ENCODE measurements at regions not wholly inside any gene's neighbourhood (a gene's known extent, or its start where the extent isn't known, plus 50 kb on each side); places are given as distances from the start of the nearest gene placed in this dataset.

DNA sequence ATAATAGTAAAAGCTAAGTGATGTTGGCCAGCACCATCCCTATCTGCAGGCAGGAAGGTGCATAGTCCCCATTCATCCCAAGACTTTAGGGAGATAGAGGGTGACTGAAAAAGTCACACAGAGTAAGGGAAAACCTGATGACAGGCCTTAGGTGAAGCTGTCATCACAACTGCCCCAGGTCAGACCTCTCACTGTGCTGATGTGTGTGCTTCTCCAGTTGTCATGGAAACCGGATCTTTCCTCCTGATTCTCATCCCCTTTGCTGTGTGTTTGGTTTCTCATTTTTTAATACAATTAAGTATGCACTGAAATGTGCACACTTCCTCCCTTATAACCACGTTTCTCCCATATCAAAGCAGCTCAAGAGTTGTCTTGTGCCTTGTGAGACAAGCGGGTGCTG is 135.1 kb upstream of the ANKFN1 start:
- no peak for TF ChIP-seq CTCF (IDR thresholded peaks at IDR 0.05; ENCODE audit: insufficient read depth, low read depth, low read length, missing control alignments)
- DNase-seq (ENCODE audit: low read depth) = no peak
- no peak overlapping the region for H3K4me3 ChIP-seq (ENCODE audit: low read depth, low read length)

- H3K4me3 ChIP-seq (ENCODE audit: low read depth, low read length) = no peak overlapping the region
- peak; percentile 37 for DNase-seq (ENCODE audit: low read depth)
- no peak for TF ChIP-seq CTCF (IDR thresholded peaks at IDR 0.05; ENCODE audit: insufficient read depth, low read depth, low read length, missing control alignments)
These were observed 132.9 kb upstream of the ANKFN1 start for GRCh38 chr17:56020369-56020768.

DNA sequence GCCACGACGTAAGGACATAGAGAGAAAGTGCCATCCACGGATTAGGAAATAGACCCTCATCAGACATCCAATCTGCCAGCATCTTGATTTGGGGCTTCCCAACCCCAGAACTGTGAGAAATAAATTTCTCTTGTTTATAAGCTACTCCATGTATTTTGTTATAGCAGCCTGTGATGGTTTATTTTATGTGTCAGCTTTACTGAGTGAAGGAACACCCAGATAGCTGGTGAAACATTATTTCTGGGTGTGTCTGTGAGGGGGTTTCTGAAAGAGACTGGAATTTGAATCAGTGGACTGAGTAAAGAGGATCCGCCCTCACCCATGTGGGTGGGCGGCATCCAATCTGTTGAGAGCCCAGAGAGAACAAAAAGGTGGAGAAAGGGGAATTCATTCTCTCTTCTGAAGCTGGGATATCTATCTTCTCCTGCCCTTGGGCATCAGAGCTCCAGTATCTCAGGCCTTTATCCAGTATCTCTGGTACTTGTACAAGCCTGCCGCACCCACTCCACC is 131.5 kb upstream of the ANKFN1 start:
- TF ChIP-seq CTCF (IDR thresholded peaks at IDR 0.05; ENCODE audit: insufficient read depth, low read depth, low read length, missing control alignments) = no peak
- no peak overlapping the region for H3K4me3 ChIP-seq (ENCODE audit: low read depth, low read length)
- no peak for DNase-seq (ENCODE audit: low read depth)

GRCh38 chr17:56023851-56024250 is 129.4 kb upstream of the ANKFN1 start:
- TF ChIP-seq CTCF (IDR thresholded peaks at IDR 0.05; ENCODE audit: insufficient read depth, low read depth, low read length, missing control alignments) = no peak
- H3K4me3 ChIP-seq (ENCODE audit: low read depth, low read length) = no peak overlapping the region
- peak; percentile 28 for DNase-seq (ENCODE audit: low read depth)

DNA sequence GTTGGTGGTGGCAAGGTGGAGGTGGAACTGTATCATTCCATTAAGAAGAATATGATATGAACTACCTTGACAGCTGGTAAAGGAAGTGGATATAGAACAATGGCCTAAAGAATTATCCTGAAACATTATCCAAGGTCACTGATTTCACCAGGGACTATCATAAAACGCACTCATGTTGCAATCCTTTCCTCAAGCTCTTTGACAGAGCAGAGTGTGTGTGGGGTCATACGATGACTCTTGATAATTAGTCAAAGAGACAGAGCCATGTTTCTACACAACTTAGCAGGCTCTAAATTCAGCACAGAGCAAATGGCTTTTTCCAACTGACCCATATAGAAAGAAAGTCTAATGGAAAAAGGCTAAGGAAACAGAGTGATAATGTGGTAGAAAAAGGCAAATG is 126.4 kb upstream of the ANKFN1 start:
- TF ChIP-seq CTCF (IDR thresholded peaks at IDR 0.05; ENCODE audit: insufficient read depth, low read depth, low read length, missing control alignments) = no peak
- no peak overlapping the region for H3K4me3 ChIP-seq (ENCODE audit: low read depth, low read length)
- DNase-seq (ENCODE audit: low read depth) = no peak

- TF ChIP-seq CTCF (IDR thresholded peaks at IDR 0.05; ENCODE audit: insufficient read depth, low read depth, low read length, missing control alignments) = no peak
These were observed 124.4 kb upstream of the ANKFN1 start for GRCh38 chr17:56028837-56029236.

DNA sequence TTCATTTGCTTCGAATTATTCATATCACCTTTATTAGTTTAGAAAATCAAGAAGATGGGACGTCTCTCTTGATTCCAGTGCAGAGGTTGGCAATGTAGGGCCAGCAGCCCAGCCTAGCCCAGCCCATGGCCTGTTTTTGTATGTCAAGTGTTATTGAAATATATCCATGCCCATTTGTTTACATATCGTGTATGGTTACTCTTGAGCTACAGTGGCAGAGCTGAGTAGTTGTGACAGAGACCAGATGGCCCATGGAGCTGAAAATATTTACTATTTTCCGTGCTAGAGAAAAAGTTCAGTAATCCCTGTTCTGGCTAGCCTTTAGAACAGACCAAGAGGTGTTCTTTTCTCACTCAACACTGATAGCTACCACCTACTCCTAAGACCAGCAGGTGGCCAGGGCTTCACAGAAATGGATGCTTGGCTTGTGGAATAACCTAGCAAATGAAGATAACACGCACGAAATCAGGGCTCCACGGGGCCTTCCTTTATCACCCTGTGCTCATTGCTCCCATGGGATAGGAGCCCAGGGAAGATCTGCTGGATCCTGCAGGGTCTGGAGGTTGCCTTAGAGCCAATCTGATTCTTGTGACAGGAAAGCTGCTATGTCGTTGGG is 123.2 kb upstream of the ANKFN1 start:
- no peak overlapping the region for H3K4me3 ChIP-seq (ENCODE audit: low read depth, low read length)
- no peak for DNase-seq (ENCODE audit: low read depth)
- no peak for TF ChIP-seq CTCF (IDR thresholded peaks at IDR 0.05; ENCODE audit: insufficient read depth, low read depth, low read length, missing control alignments)

More at GRCh38 chr17:56028837-56029236, 124.4 kb upstream of the ANKFN1 start:
- H3K4me3 ChIP-seq (ENCODE audit: low read depth, low read length) = no peak overlapping the region
- no peak for DNase-seq (ENCODE audit: low read depth)
